ENCODE measurements at regions not wholly inside any gene's neighbourhood (a gene's known extent, or its start where the extent isn't known, plus 50 kb on each side); places are given as distances from the start of the nearest gene placed in this dataset.

DNA sequence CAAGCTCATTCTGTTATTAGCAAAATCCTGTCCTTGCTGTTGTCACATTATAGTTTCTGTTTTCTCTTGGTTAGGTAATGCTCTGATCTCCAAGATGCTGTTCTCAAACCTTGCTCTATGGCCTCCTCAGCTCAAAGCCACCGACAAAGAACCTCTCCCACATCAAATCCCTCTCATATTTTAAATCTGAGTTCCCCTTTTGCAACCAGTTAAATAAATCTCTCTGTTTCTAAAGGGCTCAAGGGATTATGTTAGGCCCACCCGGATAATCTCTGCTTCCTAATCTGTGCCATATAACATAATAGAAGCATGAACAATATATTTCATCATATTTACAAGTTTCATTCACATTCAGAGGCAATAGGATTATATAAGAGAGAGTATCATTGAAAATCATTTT lies 286.0 kb downstream of the CYLC2 start:
- no peaks in the 10 kb centered on the region for H3K36me3 ChIP-seq
- 47 to 73% methylated on average over 2 of the region's 2 CpGs for WGBS, 2 donors
- no peak for ATAC-seq
- TF ChIP-seq, protein P1, sequence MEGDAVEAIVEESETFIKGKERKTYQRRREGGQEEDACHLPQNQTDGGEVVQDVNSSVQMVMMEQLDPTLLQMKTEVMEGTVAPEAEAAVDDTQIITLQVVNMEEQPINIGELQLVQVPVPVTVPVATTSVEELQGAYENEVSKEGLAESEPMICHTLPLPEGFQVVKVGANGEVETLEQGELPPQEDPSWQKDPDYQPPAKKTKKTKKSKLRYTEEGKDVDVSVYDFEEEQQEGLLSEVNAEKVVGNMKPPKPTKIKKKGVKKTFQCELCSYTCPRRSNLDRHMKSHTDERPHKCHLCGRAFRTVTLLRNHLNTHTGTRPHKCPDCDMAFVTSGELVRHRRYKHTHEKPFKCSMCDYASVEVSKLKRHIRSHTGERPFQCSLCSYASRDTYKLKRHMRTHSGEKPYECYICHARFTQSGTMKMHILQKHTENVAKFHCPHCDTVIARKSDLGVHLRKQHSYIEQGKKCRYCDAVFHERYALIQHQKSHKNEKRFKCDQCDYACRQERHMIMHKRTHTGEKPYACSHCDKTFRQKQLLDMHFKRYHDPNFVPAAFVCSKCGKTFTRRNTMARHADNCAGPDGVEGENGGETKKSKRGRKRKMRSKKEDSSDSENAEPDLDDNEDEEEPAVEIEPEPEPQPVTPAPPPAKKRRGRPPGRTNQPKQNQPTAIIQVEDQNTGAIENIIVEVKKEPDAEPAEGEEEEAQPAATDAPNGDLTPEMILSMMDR (IDR thresholded peaks at IDR 0.05): no peak
- H3K4me1 ChIP-seq: no peaks in the 10 kb centered on the region
- H3K27ac ChIP-seq: no peak overlapping the region
- no peak for DNase-seq
- H3K27me3 ChIP-seq: no peaks in the 10 kb centered on the region
- H3K4me3 ChIP-seq: no peak overlapping the region
- FAIRE-seq: no peak
- intact Hi-C loops (cut with DNase I): no loop called here
- no peaks in the 10 kb centered on the region for H3K9me3 ChIP-seq

- no peak overlapping the region for H3K27ac ChIP-seq
- H3K9me3 ChIP-seq: no peaks in the 10 kb centered on the region
- peak in 1 of 6 donors; percentile 9 for DNase-seq
- intact Hi-C loops (cut with DNase I): no loop called here
- no peak for FAIRE-seq
- H3K4me3 ChIP-seq: no peak overlapping the region
- H3K27me3 ChIP-seq: no peaks in the 10 kb centered on the region
- 68 to 81% methylated on average over 6 of the region's 6 CpGs for WGBS, 2 donors
- no peaks in the 10 kb centered on the region for H3K4me1 ChIP-seq
- ATAC-seq: no peak
- TF ChIP-seq, protein P1 (IDR thresholded peaks at IDR 0.05): no peak
- H3K36me3 ChIP-seq: no peaks in the 10 kb centered on the region
Measured at GRCh38 chr9:103287361-103287760, 292.2 kb downstream of the CYLC2 start.

DNA sequence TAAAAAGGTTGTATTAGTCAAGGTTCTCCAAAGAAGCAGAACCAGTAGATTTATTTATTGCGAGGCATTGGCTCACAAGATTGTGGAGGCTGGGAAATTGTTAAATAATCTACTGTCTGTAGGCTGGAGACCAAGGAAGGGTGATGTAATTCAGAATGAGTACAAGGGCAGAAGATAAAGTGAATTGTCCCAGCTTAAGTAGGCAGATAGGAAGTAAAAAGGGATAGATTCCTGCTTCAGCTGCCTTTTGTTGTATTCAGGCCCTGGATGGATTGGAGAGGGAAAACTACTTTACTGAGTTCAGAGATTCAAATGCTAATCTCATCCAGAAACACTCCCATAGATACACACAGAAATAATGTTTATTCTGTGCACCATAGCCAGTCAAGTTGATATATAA lies 301.1 kb downstream of the CYLC2 start:
- intact Hi-C loops (cut with DNase I): no loop called here
- no peak for FAIRE-seq
- 42 to 66% methylated on average over 1 of the region's 1 CpG for WGBS, 2 donors
- no peak for DNase-seq
- ATAC-seq: no peak
- no peaks in the 10 kb centered on the region for H3K9me3 ChIP-seq
- H3K36me3 ChIP-seq: no peaks in the 10 kb centered on the region
- no peak overlapping the region for H3K4me3 ChIP-seq
- TF ChIP-seq, protein P1 (IDR thresholded peaks at IDR 0.05): no peak
- H3K4me1 ChIP-seq: no peaks in the 10 kb centered on the region
- no peaks in the 10 kb centered on the region for H3K27me3 ChIP-seq
- no peak overlapping the region for H3K27ac ChIP-seq

GRCh38 chr9:103301051-103301450 lies 305.9 kb downstream of the CYLC2 start:
- WGBS, 2 donors: 39 to 65% methylated on average over 2 of the region's 2 CpGs

GRCh38 chr9:103304797-103305196 lies 309.7 kb downstream of the CYLC2 start:
- Histone ChIP-seq H3K9me3 (no peaks in the 10 kb centered on the region), H3K4me3 (no peak overlapping the region), H3K36me3 (no peaks in the 10 kb centered on the region), H3K4me1 (no peaks in the 10 kb centered on the region), H3K27me3 (no peaks in the 10 kb centered on the region), H3K27ac (no peak overlapping the region)
- 21 to 24% methylated on average over 1 of the region's 1 CpG for WGBS, 2 donors
- ATAC-seq (peak in 1 of 4 donors; percentile 21), FAIRE-seq (no peak), DNase-seq (no peak)
- intact Hi-C loops (cut with DNase I): no loop called here
- TF ChIP-seq, protein P1 (IDR thresholded peaks at IDR 0.05): no peak

More at GRCh38 chr9:103301051-103301450, 305.9 kb downstream of the CYLC2 start:
- Histone ChIP-seq H3K36me3 (no peaks in the 10 kb centered on the region), H3K27me3 (no peaks in the 10 kb centered on the region), H3K27ac (no peak overlapping the region), H3K4me1 (no peaks in the 10 kb centered on the region), H3K4me3 (no peak overlapping the region), H3K9me3 (no peaks in the 10 kb centered on the region)
- DNase-seq: no peak
- no peak for FAIRE-seq
- no peak for ATAC-seq
- intact Hi-C loops (cut with DNase I): no loop called here
- TF ChIP-seq, protein P1 (IDR thresholded peaks at IDR 0.05): no peak

All from pancreas (tissue), 10 donors.